CD1c-positive myeloid dendritic cell (primary cell): ENCODE measurements at regions not wholly inside any gene's neighbourhood (a gene's known extent, or its start where the extent isn't known, plus 50 kb on each side); places are given as distances from the start of the nearest gene placed in this dataset.

Source experiments
- DNase-seq: peaks from one replicate; pipeline ENCODE4 v3.0.0-alpha.2; 2016; ENCODE audit errors: extremely low spot score

DNA sequence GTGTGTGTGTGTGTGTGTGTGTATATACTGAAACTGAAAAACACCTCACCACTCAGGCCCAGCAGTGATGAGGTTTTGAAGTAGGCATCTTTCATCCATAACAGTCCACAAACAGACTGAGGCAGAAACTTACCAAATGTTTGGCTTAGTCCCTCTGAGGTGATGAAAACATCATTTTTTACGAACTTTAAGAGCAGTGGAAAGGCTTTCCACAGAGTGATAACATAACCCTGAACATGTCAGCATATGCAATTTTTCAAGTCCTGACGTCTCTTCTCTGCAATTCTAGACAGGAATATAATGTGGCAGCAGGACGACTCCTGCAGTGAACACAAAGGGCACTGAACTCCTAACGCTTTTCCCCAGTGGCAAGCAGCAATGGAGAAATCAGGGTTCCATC lies 247.0 kb upstream of the THBS1 start:
- DNase-seq: no peak

DNA sequence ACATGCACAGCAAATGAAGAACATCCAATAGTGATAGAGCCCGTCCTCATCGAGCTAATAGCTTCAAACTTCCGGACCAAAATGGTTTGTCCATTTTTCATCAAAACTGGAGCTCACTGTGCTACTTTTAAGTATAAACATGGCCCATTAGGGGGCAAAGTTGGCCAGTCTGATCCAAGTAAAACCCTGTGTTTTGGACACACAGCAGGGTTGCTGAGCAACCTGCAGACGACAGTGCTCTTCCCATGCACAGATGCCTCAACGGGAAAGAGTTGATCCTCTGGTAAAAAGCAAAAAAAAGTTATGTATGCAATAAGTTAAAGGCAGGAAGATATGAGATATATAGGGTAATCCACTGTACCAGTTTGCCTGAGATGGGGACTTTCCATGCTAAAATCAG lies 244.0 kb upstream of the THBS1 start:
- DNase-seq: no peak

DNA sequence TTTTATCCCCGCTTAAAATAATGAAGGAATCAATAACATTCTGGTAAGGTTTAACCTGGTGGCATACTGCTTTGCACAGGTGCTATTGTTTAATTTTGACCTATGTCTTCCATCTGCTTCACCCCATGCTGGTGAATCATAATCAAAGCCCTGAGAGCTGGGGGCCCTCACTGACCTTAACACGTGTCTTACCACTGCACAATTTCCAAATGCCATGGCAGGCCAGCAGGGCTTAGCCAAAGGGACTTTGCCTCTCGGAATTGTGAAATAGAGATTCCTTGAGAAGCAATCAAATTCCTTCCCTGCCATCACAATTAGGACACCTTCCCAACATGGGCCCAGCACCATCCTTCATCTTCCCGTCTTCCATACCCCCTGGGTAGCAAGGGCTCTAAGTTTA lies 242.6 kb upstream of the THBS1 start:
- no peak for DNase-seq

DNA sequence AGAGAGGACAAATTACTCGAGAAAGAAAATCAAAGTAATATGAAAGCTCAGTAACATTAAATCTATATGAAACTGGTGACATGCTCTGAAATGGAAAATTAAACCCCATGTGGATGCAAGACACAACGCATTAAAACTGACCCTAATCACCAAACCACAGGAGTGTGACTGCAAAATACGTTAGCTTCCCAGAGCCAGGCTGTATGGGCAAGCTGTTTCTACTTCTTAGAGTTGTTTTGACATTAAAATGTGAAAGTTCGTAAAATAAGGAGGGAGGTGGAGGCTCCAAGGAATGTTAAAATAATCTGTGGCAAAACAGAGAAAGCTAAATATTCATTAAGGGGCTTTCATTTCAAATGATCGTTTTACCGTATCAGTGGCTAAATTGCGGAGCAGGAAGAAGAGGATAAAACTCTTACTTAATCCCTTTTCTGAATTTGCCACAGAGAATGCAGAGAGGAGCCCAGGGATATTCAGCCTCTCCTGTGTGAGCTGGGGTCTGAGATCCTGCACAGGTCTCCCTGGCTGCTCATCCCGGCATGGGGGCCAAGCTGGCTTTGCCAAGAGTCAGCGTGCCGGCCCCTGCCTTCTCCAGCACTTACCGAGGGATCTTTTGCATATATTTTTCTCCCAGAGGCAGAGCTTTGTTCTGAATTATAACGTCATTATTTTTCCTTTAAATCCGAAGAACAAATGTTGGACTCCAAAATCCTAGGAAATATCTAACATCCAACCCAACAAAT lies 239.8 kb upstream of the THBS1 start:
- no peak for DNase-seq

DNA sequence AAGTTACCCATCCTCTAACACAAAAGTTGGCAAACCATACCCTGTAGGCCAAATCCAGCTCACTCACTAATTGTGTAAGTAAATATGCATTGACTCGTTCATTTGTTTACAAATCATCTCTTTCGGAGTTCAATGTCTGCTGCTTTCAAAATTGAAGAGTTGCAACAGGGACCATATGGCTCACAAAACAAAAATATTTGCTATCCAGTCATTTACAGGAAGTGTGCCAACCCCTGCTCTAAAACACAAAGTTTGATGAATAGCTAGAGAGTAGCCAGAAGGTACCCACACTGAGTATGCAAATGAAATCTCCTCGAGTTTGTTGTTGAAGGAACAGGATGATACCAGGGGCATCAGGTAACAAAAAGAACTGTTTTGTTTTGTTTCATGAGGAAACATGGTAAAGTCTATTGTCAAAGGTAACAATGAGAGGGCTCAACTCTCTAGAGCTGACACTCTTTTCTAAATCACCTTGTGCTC lies 236.2 kb upstream of the THBS1 start:
- no peak for DNase-seq

DNA sequence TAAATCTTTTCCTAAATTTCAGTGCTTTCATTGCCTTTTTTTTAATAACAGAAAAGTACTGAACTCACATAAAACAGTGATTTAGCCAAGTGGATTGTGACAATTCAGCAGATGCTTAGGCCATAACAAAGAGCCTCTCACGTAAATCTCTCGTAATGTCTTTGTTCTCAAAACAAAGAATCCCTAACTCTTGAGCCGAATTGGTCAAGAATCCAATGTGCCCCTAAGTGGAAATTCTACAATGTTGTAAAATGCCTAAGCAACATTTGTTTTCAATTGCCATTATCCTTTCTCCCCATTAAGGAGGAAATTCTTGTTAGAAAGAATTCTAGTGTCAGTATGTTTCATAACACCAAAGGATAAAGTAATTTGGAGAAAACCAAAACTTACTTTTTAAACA lies 235.7 kb upstream of the THBS1 start:
- no peak for DNase-seq

DNA sequence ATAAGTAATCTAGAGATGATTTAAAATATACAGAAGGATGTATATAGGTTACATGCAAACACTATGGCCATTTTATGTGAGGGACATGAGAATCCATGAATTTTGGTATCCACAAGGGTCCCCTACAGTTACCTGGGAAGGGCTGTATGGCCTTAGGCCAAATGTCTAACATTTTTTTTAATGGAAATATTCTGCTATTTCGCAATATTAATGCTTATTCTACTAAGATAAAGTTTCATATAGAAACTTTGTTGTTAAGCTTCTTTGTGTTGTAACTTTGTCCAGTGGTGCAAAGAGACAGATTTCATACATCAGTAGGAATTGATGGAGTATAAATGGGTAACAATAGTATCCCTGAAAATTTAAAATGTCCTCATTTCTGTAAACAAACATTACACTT lies 233.4 kb upstream of the THBS1 start:
- no peak for DNase-seq

DNA sequence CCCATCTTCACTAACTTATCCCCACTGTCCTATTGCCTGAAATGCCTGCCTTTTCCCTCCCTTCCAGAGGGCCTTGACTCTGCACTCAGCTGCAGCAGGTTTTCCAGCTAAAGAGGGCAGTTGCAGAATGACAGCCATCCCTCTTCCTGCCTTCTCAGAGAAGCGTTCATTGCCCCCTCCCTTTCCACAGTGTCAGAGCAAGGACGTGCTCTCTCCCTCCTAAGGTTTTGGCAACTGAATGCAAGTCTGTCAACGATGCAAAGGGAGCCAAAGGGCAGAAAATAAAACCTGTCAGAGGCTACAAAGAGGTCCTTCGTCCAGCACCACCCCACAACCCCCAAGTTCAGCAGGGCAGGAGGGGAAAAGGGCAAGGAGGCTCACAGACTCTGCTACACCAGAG lies 230.1 kb upstream of the THBS1 start:
- DNase-seq: no peak

DNA sequence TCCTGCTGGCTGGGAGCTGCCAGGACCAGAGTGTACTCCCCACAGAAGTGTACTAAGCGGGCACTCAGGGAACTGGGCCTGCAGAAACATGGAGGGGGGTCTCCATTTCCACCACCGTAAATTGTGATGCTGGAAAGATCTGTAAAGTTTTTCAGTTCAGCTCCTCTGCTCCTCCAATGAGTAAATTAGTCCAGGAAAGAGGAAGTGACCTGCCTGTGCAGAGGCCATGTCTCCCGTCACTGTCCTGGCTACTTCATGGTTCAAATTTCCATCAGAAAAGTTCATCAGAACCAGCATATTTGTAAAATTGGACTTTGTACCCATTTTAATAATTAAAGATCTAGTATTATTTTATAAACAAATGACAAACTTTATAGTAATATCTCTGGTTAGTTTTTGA lies 226.7 kb upstream of the THBS1 start:
- DNase-seq: peak; percentile 28

DNA sequence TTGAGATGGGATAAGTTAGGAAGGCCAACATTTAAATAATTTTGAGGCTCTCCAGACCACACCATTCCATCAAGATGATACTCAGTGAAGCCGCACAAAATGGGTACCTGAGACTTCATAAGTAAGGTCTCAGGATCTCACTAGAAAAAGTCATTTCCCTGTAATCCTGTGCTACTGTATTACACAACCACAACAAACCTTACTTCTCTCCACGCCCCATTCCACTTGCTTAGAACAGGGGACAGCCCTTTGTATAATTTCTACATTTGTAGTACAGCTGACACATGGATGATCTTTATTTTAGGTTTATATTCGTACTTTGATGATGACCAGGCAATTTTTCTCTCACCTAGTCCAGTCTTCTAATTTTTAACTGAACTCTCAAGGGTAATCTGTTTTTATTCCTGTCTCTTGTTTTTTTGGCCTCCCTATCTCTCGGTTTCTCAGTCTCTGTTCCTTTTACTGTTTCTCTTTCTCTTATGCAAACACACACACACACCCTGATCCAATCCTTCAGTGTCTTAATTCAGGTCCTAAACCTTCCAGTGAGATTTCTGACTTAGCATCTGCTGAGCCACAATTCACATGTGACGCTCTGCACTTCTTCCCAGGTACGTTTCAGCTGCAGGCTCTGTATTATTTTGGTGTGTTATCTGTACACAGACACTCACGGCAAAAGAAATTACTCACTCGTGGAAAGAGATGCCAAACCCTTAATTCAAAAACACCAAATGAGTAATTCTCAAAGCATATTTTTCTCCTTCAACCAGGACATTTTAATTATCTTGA lies 223.2 kb upstream of the THBS1 start:
- no peak for DNase-seq

DNA sequence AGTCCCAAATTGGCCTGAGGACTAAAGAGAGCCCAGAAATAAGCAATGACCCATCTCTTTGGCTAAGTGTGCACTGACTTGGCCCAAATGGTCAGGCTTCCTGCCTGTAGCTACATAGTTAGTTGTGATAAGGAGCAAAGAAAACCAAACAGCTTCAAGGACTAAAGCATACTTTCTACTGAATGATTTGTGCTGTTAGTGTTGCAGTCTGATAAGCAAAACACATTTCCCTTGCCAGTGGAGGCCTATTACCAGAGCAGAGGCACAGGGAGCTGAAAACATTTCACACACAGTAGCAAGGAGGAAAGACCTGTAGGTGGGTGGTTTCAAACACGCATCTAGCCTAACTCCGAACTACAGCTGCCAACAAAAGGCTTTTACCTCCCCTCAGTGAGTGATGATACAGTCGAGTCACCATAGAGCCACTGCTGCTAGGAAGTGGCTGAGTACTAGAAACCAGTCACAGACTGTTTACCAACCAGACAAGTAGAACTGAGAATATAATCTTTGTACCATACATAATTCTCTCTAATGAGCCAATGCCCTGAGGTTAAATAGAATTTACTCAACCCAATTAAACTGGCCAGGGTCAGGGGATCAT lies 222.3 kb upstream of the THBS1 start:
- DNase-seq: no peak

DNA sequence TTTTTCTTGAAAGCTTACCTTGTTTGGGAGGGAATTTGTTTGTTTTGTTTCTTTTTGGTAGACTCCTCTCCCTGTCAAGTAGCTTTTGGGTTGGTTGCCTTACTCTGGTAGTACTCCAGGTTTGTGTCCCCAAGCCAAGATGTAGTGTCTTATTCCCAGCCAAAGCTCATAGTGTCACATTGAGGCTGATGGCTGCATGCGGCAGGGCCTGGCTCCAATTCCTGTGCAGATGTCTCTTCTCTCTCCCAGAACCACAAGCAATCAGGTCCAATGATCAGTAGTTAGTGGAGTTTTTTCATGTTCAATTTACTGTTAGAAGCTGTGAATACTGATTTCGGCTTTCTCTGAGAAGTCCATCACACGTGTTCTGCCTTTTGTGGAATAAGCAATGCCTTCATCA lies 221.1 kb upstream of the THBS1 start:
- no peak for DNase-seq

DNA sequence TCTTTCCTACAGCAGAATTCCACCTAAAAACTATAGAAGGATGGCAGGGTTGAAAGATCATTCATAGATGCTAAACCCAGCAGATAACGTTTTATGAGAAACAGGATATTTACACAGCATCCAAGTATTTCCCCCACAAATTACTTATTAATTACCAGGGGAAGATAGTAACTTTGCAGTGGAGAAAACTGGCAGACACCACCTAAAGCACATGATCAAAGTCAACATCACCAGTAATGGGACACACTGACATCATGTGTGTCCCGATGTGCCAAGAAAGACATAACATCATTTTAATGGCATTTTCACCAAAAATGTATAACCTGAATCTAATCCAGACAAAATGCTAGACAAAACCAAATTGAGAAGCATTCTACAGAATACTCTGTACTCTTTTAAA lies 220.4 kb upstream of the THBS1 start:
- DNase-seq: no peak

DNA sequence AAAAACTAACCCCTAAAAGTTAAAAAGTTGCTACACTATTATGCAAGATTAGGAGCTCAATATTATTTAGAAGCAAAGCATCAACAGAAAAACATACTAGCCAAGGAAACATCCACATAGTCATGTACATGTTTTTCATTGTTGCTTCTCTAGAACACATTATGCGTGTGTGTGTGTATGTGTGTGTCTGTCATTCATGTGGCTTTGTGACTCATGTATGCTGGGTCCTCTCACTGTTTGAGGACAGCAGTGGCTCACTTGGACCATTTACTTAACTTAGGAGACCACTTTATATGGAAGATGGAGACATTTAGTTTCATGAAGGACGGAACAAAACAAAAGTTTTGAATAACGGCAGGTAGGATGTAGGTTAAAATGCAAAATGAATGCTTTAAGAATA lies 219.4 kb upstream of the THBS1 start:
- no peak for DNase-seq

DNA sequence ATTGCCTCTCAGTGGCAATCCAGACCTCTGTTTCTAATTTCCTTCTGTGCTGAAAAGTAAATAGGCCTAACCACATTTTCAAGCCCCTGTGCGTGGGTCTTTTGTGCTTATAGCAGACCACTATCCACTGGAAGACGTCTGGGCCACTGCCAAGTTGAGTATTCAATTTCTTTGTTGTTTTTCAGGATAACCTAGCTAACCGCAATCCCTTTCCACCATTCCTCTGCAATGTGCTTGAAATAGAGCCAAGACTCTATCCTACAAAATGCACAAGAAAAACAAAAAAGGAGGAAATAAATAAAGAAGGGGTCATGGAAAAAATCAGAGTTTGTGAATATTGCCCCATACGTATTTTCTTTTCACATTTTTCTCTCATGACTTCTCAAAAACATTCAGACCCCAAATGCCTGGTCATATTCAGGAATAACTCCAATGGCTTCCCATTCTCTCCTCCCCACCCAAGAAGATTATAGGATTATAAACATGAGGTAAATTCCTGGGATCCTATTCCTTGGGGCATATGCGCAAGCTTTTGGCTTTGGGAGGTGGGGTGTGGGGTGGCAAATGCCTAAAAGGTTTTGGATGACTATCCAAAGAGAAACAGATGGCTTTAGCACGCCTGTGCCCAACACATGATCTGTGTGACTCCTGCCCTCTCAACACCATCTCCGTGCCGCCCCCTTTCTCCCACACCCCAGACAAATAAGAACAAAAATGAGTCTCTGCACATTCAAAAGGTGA lies 217.9 kb upstream of the THBS1 start:
- no peak for DNase-seq

DNA sequence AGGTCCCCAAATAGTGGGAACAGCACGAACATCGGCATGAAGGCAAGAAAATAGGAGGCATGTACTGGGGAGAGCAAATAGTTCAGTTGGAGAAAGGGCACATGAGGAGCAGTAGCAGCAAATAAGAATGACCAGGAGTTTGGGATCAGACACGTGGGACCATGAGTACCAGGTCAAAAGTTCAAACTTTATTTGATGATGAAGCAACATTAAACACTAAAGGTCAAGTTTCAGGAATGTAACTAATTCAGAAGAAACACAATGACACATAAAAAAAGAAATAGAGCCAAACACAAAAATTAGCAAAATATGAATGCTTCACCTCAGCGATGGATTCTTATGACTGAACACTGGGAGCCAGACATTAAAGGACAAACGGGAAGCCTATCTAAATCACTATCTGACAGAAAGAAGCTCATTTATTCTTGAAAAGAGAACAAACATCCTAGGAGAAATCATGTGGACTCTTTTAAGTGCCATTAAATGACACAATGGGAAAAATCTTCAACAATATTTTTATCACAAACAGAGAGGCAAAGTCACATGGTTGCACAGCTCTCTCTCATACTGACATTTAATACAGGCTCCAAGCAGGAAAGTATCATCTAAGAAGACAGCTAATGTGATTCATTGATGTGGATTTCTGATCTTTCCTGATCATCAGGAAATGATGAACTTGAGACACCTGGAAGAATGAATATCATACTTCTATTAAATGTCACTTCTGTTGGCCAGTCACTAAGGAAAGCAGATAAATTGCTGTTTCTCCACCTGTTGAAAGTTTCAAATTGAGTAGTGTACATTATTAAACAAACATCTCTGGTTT lies 216.9 kb upstream of the THBS1 start:
- no peak for DNase-seq

DNA sequence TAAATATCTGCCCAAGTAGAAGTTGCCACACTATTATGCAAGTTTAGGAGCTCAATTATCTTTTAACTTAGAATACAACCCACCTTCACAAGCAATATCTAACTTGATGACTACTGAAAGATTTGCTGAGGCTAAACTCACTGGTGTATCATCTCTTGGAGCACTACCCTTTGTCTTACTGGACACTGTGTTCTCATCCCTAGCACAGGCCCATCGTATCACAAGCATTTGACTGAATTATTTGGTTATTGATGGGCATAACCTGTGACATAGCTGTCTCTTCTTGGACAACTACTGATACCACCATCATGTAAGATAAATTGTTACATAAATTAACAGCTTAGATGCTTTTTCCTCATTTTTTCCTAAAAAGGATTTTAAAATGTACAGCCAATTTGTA lies 216.2 kb upstream of the THBS1 start:
- no peak for DNase-seq

DNA sequence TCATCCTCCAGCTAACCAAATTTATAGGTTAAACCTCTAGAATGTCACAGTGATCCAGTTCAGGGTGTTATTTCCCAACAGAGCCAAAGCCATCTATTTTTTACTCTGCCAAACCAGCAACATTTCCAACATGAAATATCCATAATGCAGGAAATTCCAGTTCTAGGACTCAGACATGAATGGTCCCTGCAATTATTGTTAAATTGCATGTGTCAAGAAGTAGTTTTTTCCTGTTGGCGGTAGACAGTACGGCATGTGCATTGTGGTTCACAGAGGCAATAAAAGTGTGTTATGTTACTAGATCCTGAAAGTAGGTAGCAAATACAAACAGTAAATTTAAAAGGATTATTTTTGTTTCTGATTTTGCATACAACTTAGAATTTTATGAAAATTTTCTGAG lies 215.7 kb upstream of the THBS1 start:
- no peak for DNase-seq

DNA sequence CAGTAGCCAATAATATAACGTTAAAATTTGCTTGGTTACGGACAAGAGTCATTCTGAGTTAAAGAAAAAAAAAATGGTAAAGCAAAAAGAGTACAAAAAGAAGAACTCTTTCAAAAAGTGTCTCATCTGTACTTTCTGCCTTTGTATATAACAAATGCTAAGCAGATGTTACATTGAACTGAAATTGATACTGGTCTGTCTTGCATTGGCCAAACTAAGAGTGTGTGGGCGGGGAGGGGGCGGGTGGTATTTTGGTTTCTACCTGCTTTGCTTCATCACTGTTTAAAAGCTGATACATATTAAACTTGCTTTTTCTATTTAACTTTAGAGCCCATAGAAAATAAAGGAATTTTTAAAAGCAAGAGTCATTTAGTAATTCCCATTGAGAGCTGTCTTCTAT lies 215.0 kb upstream of the THBS1 start:
- DNase-seq: no peak

DNA sequence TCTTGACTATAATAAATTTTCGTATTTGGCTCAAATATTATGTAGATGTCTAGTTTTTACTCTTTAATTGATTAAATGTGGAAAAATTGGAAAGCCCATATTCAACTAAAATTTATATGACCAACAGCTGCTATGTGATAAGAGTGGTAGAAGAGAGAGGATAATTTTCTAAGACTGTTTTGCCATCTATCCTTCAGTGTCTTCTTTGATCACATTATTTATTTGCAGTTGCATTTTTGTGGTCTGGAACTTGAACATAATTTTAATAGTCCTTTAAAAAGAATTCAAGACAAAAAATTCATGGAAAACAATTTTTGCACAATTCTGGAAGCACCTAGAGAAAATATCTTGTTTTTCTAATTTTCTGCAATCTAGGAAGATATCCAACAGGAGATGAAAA lies 213.3 kb upstream of the THBS1 start:
- no peak for DNase-seq

DNA sequence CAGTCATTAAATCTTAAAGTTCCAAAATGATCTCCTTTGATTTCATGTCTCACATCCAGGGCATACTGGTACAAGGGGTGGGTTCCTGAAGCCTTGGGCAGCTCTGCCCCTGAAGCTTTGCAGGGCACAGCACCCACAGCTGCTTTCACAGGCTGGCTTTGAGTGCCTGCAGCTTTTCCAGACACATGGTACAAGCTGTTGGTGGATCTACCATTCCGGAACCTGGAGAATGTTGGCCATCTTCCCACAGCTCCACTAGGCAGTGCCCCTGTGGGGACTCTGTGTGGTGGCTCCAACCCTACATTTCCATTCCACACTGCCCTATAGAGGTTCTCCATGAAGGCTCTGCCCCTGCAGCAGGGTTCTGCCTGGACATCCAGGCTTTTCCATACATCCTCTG lies 211.1 kb upstream of the THBS1 start:
- no peak for DNase-seq
